ENCODE measurements at regions not wholly inside any gene's neighbourhood (a gene's known extent, or its start where the extent isn't known, plus 50 kb on each side); places are given as distances from the start of the nearest gene placed in this dataset.

DNA sequence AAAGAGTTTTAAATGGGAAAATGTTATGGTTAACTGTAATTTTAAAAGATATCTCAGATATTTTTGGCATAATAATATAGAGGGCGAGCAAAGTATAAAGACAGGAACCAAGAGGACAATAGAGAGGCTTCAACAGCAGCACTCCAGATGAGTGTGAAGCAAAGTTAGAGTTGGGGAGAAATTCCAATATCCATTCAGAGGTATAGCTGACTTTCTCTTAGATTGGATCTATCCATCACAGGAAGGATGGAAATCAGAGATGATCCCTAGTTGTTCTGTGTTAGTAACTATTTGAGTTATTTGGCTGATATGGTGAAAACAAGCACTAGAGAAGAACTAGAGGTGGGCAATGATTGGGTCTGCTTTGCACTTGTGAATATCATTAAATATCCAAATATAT is 786.0 kb upstream of the KLHL1 start:
- TF ChIP-seq SUZ12 (IDR thresholded peaks at IDR 0.05; ENCODE audit: extremely low read depth, insufficient read depth, insufficient read length): no peak
- TF ChIP-seq ZNF274 (IDR thresholded peaks at IDR 0.05; ENCODE audit: low read depth, low read length): no peak
